NCI-H2227 (cell line): ENCODE measurements at regions not wholly inside any gene's neighbourhood (a gene's known extent, or its start where the extent isn't known, plus 50 kb on each side); places are given as distances from the start of the nearest gene placed in this dataset.

ENCODE experiments used
- DNase-seq: peaks from one replicate; lab custom pipeline; 2025; ENCODE audit not compliant: unreplicated experiment; lab: John Stamatoyannopoulos, UW

GRCh38 chr14:22079766-22080165 is 406.1 kb upstream of the OR4E1 start:
- no peak for DNase-seq

GRCh38 chr14:22073801-22074200 is 400.2 kb upstream of the OR4E1 start:
- DNase-seq, result no peak

GRCh38 chr14:22071006-22071405 is 397.4 kb upstream of the OR4E1 start:
- no peak for DNase-seq

- DNase-seq, result no peak
Observed at GRCh38 chr14:22070119-22070982, 396.7 kb upstream of the OR4E1 start.

- DNase-seq, result no peak
Observed at GRCh38 chr14:22065347-22065746, 391.7 kb upstream of the OR4E1 start.

- DNase-seq, result no peak
Observed at GRCh38 chr14:22059201-22059600, 385.6 kb upstream of the OR4E1 start.

GRCh38 chr14:22052795-22053194 is 379.2 kb upstream of the OR4E1 start:
- DNase-seq, result no peak

- DNase-seq, result no peak
Observed at GRCh38 chr14:22047115-22047514, 373.5 kb upstream of the OR4E1 start.

GRCh38 chr14:22046063-22046462 is 372.4 kb upstream of the OR4E1 start:
- no peak for DNase-seq

- no peak for DNase-seq
Observed at GRCh38 chr14:22044193-22044592, 370.6 kb upstream of the OR4E1 start.

GRCh38 chr14:22040781-22041125 is 367.1 kb upstream of the OR4E1 start:
- no peak for DNase-seq

GRCh38 chr14:22039938-22040780 is 366.5 kb upstream of the OR4E1 start:
- no peak for DNase-seq

GRCh38 chr14:22036541-22037239 is 363.1 kb upstream of the OR4E1 start:
- DNase-seq, result no peak

GRCh38 chr14:22026527-22026926 is 352.9 kb upstream of the OR4E1 start:
- no peak for DNase-seq

GRCh38 chr14:22025879-22026278 is 352.3 kb upstream of the OR4E1 start:
- no peak for DNase-seq

- DNase-seq, result no peak
Observed at GRCh38 chr14:22024137-22024536, 350.5 kb upstream of the OR4E1 start.

- DNase-seq, result no peak
Observed at GRCh38 chr14:22018890-22019289, 345.3 kb upstream of the OR4E1 start.

- no peak for DNase-seq
Observed at GRCh38 chr14:22012452-22012851, 338.8 kb upstream of the OR4E1 start.

- no peak for DNase-seq
Observed at GRCh38 chr14:22011253-22011642, 337.6 kb upstream of the OR4E1 start.

- DNase-seq, result no peak
Observed at GRCh38 chr14:22010545-22011252, 337.1 kb upstream of the OR4E1 start.

GRCh38 chr14:22008766-22009165 is 335.1 kb upstream of the OR4E1 start:
- DNase-seq, result no peak
